NCI-H2171 treated with DMSO at 0.1 percent for 48 hours (cell line): ENCODE measurements at regions not wholly inside any gene's neighbourhood (a gene's known extent, or its start where the extent isn't known, plus 50 kb on each side); places are given as distances from the start of the nearest gene placed in this dataset.
A peak's percentile ranks its signal among the peaks of the same experiment; 100 is the strongest.
"Not testable (repeated sequence)": the region's sequence is repeated elsewhere in the genome, so short reads cannot be mapped to it uniquely, and the experiment has no call there.

Source experiments
- DNase-seq: peaks from one replicate; lab custom pipeline; 2025; lab: John Stamatoyannopoulos, UW

DNA sequence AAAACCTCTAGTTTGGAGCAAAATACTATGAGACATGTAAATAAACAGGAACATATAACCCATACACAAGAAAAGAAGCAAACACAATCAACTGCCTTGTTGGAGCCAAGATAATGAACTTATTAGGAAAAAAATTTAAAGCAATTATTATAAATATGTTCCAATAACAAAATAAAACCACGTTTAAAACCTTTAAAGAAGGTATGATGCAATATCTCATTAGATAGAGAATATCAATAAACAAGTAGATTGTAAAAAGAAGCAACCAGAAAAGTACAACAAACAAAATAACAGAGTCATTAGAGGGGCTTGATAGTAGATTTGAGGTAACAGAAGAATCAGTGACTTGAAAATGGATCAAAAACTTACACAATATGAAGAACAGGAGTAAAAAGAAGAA is 327.0 kb upstream of the PCDH9 start:
- no peak for DNase-seq

- no peak for DNase-seq
Observed at GRCh38 chr13:67554746-67555452, 324.8 kb upstream of the PCDH9 start.

DNA sequence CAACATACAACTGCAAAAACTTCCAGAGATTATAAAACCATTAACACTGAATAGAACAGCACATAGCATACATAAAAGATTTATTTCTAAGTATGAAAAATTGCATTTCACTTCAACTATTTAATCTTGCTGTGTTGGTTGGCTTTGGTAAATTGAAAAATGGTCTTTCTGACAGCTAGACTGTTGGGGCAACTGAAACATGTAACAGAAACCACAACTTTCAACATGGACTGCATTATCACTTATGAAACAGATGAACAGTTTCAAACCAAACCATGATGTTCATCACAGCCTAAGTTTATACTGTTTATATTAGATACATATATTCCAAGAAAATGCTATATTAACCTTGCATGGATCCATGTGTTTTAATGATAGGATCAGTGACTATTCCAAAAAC is 324.1 kb upstream of the PCDH9 start:
- no peak for DNase-seq

GRCh38 chr13:67549331-67549730 is 319.2 kb upstream of the PCDH9 start:
- no peak for DNase-seq

GRCh38 chr13:67538906-67539305 is 308.8 kb upstream of the PCDH9 start:
- no peak for DNase-seq

GRCh38 chr13:67520886-67521285 is 290.8 kb upstream of the PCDH9 start:
- DNase-seq: no peak

DNA sequence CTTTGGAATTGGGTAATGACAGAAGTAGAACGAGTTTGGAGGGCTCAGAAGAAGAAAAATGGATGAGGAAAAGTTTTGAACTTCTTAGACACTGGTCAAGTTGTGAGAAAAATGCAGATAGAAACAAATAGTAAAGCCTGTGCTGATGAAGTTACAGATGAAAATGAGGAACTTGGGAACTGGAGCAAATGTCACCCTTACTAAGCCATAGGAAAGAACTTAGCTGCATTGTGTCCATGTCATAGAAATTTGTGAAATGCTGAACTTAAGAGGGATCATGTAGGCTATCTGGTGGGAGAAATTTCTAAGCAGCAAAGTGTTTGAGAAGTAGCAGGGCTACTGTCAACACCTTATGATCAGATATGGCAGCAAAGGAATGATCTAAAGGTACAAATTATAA is 289.2 kb upstream of the PCDH9 start:
- no peak for DNase-seq

- DNase-seq: no peak
Observed at GRCh38 chr13:67518785-67519184, 288.6 kb upstream of the PCDH9 start.

DNA sequence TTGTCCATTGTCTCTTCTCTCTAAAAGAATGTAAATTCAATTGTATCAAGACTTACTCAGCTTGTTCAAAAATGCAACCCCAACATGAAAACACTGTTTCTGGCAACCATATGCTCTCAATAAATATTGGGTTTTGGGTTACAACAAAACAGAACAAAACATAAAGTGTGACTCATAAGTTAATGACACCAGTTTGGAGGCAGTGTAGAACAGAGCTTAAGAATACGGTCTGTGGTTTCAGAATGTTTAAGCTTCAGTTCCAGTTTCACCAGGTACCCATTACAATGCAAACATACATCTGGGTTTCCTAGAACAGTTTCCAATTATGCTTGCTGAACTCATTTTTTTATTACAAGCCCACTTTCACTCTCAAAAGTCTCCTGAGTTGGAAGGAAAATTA is 285.8 kb upstream of the PCDH9 start:
- peak; percentile 48 for DNase-seq

DNA sequence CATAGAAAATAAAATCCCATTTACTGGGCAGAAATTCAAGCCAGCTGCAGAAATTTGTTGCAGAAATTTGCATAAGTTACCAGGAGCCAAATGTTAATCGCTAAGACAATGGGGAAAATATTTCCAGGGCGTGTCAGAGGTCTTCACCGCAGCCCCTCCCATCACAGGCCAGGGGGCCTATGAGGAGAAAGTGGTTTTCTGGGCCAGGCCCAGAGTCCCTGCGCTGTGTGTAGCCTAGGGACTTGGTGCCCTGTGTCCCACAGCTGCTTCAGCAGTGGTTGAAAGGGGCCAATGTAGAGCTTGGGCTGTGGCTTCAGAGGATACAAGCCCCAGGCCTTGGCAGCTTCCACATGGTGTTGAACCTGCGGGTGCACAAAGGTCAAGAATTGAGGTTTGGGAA is 278.9 kb upstream of the PCDH9 start:
- DNase-seq: no peak

DNA sequence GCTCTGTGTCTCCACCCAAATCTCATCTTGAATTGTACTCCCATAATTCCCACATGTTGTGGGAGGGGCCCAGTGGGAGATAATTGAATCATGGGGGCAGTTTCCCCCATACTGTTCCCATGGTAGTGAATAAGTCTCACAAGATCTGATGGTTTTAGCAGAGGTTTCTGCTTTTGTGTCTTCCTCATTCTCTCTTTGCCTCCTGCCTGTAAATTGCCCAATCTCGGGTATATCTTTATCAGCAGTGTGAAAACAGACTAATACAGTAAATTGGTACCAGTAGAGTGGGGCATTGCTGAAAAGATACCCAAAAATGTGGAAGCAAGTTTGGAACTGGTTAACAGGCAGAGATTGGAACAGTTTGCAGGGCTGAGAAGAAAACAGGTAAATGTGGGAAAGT is 278.1 kb upstream of the PCDH9 start:
- DNase-seq: not testable (repeated sequence)

GRCh38 chr13:67506407-67506806 is 276.3 kb upstream of the PCDH9 start:
- no peak for DNase-seq

DNA sequence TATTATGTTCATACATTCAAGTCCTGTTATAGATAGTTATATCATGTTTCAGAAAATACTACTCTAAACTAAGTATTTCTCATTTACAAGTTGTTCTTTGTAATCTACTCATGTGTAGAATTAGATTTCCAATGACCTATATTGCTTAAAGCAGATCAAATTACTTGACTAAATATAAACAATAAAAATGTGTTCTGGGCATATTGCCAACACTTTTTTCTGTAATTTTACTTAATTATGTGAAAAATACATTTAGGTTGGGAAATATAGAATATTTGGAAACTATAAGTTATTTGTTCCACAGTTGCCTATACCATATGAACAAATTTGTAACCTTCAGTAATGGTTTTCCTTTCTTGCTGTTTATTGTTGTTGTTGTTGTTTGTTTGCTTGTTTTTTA is 275.2 kb upstream of the PCDH9 start:
- DNase-seq: no peak

DNA sequence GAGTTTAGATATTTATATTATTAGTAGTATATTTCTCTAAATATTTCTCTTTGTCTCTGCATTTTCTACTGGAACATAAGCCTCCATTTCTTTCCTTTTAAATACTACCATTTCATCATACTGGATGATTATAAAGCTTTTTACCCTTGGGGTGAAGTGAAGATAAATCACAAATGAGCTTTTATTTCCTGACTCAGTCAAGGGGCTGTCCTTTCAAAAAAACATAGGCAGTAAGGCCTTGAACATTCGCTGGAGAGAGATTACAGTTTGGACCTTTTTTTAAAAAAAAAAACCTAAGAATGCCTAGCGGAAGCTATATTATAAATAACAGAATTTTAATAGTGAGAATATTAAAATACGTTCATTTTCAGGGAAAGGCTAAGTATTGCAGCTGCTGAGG is 268.8 kb upstream of the PCDH9 start:
- DNase-seq: no peak

DNA sequence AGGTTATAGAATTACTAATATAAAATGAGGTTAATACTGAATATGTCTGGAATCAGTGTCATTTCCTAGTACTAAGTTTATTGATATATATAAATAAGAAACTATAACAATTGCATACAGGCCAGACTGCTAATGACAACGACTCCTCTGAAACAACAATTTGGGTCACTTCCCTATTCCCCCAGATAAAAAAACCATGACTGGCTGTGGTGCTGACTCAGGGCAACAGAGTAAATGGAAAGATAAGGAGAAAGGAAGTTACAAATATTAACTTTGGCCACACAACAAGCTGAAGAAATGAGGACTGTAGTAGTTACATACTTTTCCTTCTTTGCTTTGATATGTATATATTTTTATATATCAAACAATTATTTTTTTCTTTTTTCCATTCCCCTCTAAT is 263.7 kb upstream of the PCDH9 start:
- DNase-seq: no peak

- no peak for DNase-seq
Observed at GRCh38 chr13:67489016-67489415, 258.9 kb upstream of the PCDH9 start.

- DNase-seq: no peak
Observed at GRCh38 chr13:67481445-67481844, 251.3 kb upstream of the PCDH9 start.

DNA sequence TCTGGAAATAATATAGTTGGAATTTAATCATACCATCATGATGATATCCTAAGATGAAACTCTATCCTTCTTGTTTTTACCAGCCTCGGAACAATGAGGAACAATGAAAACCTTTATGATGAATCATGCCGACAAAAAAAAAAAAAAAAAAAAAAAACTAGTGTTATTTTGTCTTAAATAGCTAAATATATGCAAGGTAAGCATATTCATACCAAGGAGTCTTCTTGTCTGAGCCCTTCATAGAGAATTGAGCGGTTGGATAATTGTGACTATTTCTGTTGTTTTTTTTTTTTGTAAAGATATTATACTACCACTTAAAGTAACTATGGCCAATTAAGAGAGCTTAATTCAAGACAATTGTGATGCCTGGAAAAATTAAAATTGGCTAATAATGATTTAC is 244.0 kb upstream of the PCDH9 start:
- no peak for DNase-seq

DNA sequence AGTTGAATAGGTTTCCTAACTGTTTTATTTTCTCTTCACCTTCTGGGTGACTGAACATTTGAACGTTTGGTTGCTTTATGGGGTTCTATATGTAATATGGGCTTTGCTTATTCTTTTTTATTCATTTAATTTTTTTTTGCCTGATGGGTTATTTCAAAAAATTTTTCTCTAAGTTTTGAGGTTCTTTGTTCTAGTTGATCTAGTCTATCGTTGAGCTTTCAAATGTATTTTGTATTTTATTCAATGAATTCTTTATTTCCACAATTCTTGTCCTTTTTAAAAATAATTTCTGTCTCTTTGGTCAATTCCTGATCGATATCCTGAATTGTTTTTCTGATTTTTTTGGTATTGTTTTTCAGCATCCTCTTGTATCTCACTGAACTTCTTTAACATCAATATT is 239.5 kb upstream of the PCDH9 start:
- no peak for DNase-seq

GRCh38 chr13:67466569-67466968 is 236.4 kb upstream of the PCDH9 start:
- DNase-seq: no peak

GRCh38 chr13:67464154-67464553 is 234.0 kb upstream of the PCDH9 start:
- DNase-seq: no peak

- DNase-seq: no peak
Observed at GRCh38 chr13:67462098-67462497, 232.0 kb upstream of the PCDH9 start.

- DNase-seq: not testable (repeated sequence)
Observed at GRCh38 chr13:67452526-67452925, 222.4 kb upstream of the PCDH9 start.

DNA sequence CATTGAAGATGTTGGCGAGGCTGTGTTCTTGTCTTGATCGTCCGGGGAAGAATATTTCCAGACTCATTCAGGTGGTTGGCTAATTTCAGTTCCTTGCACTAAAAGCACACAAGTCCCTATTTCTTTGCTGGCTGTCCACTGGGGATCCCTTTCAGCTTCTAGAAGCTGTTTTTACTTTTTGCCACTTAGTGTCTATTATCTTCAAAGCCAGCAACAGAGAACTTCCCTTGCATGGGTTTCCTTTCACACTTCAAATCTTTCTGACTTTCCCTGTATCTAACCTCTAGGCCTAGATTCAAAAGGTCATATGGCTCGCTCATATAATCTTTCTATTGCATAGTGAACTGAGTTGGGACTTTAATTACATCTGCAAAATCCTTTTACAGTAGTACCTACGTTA is 215.3 kb upstream of the PCDH9 start:
- DNase-seq: no peak

GRCh38 chr13:67443923-67444322 is 213.8 kb upstream of the PCDH9 start:
- DNase-seq: no peak
